Fibroblast of skin of back (primary cell): ENCODE measurements at regions not wholly inside any gene's neighbourhood (a gene's known extent, or its start where the extent isn't known, plus 50 kb on each side); places are given as distances from the start of the nearest gene placed in this dataset.

Experiments used
- DNase-seq: peaks from one replicate; pipeline ENCODE4 v3.0.0-alpha.2; 2013

- no peak for DNase-seq
Measured at GRCh38 chr2:40507432-40507831, 55.5 kb upstream of the SLC8A1 start.

- DNase-seq, result no peak
Measured at GRCh38 chr2:40510304-40510703, 58.4 kb upstream of the SLC8A1 start.

GRCh38 chr2:40511661-40512213 lies 59.8 kb upstream of the SLC8A1 start:
- peak; percentile 78 for DNase-seq

GRCh38 chr2:40512256-40512655 lies 60.4 kb upstream of the SLC8A1 start:
- peak; percentile 44 for DNase-seq

GRCh38 chr2:40513201-40513600 lies 61.3 kb upstream of the SLC8A1 start:
- no peak for DNase-seq

- DNase-seq, result no peak
Measured at GRCh38 chr2:40516604-40517003, 64.7 kb upstream of the SLC8A1 start.

GRCh38 chr2:40528564-40528963 lies 76.7 kb upstream of the SLC8A1 start:
- no peak for DNase-seq

GRCh38 chr2:40531359-40531758 lies 79.5 kb upstream of the SLC8A1 start:
- DNase-seq, result no peak

- DNase-seq, result no peak
Measured at GRCh38 chr2:40534528-40534927, 82.6 kb upstream of the SLC8A1 start.

GRCh38 chr2:40535972-40536371 lies 84.1 kb upstream of the SLC8A1 start:
- DNase-seq, result no peak

GRCh38 chr2:40540026-40540425 lies 88.1 kb upstream of the SLC8A1 start:
- no peak for DNase-seq

- DNase-seq, result no peak
Measured at GRCh38 chr2:40543381-40543780, 91.5 kb upstream of the SLC8A1 start.

- DNase-seq, result no peak
Measured at GRCh38 chr2:40544072-40544471, 92.2 kb upstream of the SLC8A1 start.

- no peak for DNase-seq
Measured at GRCh38 chr2:40545645-40546044, 93.8 kb upstream of the SLC8A1 start.

GRCh38 chr2:40546439-40547191 lies 94.7 kb upstream of the SLC8A1 start:
- no peak for DNase-seq

- no peak for DNase-seq
Measured at GRCh38 chr2:40548521-40548920, 96.6 kb upstream of the SLC8A1 start.

- no peak for DNase-seq
Measured at GRCh38 chr2:40550085-40550484, 98.2 kb upstream of the SLC8A1 start.

GRCh38 chr2:40551081-40551480 lies 99.2 kb upstream of the SLC8A1 start:
- no peak for DNase-seq

GRCh38 chr2:40554665-40555294 lies 102.9 kb upstream of the SLC8A1 start:
- peak; percentile 52 for DNase-seq

- DNase-seq, result no peak
Measured at GRCh38 chr2:40556293-40556692, 104.4 kb upstream of the SLC8A1 start.

GRCh38 chr2:40556739-40557138 lies 104.8 kb upstream of the SLC8A1 start:
- no peak for DNase-seq

- no peak for DNase-seq
Measured at GRCh38 chr2:40558761-40559160, 106.9 kb upstream of the SLC8A1 start.

- DNase-seq, result peak; percentile 42
Measured at GRCh38 chr2:40559175-40559574, 107.3 kb upstream of the SLC8A1 start.

- no peak for DNase-seq
Measured at GRCh38 chr2:40564184-40564583, 112.3 kb upstream of the SLC8A1 start.
